HG03025 (cell line): ENCODE measurements at regions not wholly inside any gene's neighbourhood (a gene's known extent, or its start where the extent isn't known, plus 50 kb on each side); places are given as distances from the start of the nearest gene placed in this dataset.

Experiments
- ATAC-seq: cut with Tn5 transposase; IDR thresholded peaks from one replicate; pipeline ENCODE4 v1.9.1; 2021; ENCODE audit warnings: mild to moderate bottlenecking, moderate library complexity; ENCODE audit not compliant: unreplicated experiment, low FRiP score

GRCh38 chr21:43348801-43349261 lies 78.1 kb downstream of the SIK1 start:
- no peak for ATAC-seq

DNA sequence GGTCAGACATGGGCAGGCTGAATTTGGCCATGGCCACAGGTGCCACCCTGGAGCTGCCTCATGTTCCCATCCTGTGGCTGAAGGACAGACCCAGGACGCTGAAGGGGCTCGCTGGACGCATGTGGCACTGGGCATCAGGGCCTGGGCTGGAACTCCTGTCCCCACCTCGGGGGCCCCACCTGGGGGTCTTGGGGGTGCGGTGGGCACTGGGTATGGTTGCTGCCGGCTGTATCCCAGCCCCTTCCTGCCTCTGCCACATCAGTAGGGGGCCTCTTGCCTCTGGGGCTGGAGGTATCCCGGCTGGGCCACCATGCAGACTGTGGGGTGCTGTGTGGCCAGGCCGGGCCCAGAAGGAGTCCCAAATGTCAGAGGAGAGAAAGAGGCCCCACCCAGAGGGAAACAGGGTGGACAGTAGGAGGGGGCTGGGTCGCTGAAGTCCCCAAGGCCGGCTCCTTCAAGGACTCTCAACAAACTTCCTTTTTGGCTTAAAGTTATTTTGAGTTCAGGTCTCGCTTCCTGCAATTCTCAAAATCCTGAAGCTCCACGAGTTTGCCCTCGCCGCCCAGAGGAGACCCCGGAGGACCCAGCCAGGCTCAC lies 78.7 kb downstream of the SIK1 start:
- ATAC-seq, result no peak

- ATAC-seq, result no peak
Observed at GRCh38 chr21:43347461-43348169, 79.3 kb downstream of the SIK1 start.

- ATAC-seq, result no peak
Observed at GRCh38 chr21:43346551-43346950, 80.4 kb downstream of the SIK1 start.

DNA sequence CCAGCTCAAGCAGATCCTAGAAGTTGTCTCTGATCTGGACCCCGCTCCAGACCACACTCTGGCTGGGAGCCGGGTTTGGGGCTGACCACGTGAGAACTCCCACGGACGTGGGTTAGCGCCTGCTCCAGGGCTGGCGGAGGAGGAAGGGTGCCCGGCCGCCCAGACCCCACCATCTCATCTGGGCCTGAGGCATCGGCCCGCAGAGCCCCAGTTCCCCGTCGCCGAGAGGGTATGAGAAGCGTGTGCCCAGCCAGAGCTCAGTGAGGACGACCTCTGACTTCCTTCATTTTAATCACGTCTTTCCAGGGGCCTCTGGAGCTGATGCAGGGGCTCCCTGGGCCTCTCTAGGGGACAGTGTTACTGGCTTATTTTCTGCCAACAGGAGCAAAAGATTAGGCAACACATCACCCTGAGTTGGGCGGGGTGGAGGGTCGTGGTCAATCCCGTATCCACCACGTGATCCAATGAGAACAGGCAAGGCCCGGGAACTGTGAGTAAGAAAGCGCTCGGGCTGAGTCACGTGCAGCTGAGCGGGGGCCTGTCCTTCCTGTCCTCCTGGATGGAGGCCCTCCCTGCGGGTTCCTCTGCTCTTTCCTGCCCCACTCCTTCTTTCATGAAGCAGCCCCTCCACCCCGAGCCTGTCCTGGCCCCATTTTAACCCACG lies 81.1 kb downstream of the SIK1 start:
- no peak for ATAC-seq

GRCh38 chr21:43345046-43345745 lies 81.7 kb downstream of the SIK1 start:
- ATAC-seq, result no peak

- no peak for ATAC-seq
Observed at GRCh38 chr21:43343992-43344886, 82.7 kb downstream of the SIK1 start.

DNA sequence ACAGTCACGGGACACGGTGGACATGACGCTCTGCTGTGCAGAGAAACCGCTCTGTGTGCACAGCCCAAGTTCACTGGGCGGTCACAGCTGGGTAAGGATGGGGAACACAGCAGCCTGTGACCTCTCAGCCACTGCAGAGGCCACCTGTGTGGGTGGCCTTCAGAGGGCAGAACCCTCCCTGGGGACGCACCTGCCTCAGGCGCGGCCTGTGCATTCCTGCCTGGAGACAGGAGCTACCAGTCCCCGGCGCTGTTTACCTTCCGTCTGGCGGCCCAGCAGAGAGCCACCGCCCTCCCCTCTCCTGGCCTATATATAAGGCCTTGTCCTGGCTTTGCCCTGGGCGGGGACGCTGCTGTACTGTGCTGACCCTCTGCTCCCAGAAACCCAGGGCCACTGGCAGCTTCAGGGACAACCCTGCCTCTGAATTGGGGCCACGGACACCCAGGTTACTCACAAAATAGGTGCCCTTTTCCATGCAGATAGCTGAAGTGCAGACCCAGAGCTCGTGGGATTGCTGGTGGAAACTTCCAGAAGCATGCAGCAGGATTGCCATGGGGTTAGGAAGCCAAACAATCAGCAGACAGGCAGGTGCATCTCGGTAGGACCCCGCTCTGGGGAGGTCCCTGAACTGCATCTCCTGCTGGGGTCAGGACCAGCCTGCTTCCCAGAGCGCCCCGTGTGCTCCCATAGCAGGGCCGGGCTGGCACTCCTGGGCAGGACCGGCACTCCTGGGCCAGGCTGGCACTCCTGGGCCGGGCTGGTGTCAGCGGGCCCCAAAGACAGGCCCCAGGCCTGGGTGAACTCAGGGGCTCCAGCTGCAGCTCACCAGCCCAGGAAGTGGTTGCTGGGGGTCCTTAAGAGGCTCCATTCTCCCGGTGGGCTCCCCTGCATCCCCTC lies 83.6 kb downstream of the SIK1 start:
- no peak for ATAC-seq

GRCh38 chr21:43342301-43342881 lies 84.5 kb downstream of the SIK1 start:
- no peak for ATAC-seq

DNA sequence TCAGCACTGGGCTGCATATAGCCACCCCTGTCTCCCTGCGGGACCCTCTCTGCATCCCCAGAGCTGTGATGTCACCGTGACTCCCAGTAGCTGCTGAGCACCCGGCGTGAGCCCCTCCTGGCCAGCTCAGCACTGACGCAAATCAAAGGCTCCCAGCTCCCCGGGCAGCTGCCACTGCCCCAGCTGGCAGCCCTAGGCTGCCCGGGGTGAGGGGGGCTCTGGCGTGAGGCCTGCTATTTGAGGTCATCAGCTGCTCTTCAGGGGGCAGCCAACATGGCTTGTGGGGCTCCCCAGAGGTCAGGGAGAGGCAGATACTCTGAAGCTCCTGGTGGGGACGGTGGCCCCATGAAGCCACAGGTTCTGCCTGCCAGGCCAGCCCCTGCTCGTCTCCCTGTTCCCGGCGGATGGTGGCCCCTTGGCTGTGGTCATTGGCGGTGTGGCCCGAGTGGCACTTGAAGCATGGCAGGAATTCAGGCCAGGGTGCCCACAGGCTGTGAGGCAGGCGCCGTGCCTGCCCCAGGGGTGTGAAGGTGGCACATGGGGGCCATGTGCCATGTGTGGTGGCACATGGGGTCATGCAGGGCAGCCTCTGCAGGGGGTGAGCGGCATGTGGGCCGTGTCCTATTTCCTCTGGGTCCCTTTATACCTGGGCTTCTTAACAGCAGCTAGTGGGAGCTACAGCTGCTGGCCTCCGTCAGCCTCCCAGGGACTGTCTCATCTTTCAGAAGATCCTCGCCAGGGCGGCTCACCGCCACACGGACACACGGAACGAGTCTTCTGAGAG lies 85.4 kb downstream of the SIK1 start:
- no peak for ATAC-seq

- ATAC-seq, result no peak
Observed at GRCh38 chr21:43340491-43341377, 86.2 kb downstream of the SIK1 start.

- no peak for ATAC-seq
Observed at GRCh38 chr21:43339668-43340067, 87.3 kb downstream of the SIK1 start.

GRCh38 chr21:43338951-43339350 lies 88.0 kb downstream of the SIK1 start:
- ATAC-seq, result no peak

DNA sequence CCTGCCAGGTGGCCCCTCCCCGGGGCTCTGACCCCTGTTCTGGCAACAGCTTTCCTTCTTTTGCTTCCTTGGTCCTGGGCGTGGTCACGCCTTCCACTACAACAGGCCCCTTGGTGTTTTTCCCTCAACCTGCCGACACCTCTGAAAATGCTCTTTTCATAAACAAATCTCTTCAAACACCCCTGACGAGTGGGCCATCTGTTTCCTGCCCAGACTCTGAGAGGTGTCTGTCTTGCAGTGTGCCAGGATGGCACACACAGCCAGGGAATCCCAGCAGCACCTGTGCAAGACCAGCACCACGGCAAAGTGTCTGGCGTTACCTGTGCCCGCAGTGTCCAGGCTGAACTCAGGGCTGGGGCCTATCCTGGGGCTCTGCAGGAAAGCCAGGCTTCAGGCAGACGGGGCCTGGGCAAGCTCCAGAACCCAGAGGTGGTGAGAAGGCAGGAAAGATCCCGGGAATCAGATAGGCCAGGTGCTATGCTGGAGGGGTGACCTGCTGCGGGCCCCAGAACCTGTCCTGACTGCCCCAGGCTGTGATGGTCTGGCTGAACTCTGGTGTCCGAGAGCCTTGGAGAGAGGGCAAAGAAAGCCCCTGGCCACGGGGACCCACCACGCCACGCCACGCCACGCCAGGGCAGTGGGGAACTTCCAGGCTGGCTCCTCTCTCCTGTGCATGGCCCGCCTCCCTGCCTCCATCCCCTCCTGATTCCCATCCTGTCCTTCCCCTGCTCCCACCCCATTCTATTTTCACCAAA lies 88.9 kb downstream of the SIK1 start:
- no peak for ATAC-seq

DNA sequence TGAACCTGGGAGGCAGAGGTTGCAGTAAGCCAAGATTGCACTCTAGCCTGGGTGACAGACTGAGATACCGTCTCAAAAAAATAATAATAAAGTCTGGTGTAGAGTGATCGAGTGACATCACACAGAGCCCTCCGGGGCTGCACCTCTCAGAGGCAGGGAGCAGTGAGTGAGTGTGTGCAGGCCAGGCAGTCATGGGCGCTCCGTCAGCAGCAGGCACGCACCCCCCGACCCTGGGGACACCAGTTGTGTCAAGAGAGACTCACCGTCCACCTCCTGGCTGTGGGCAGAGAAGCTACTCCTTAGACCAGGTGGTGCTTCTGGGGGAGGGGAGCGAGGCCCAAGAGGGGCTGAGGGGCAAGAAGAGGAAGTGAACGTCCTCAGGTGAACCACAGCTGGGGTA lies 91.8 kb downstream of the SIK1 start:
- ATAC-seq, result no peak

DNA sequence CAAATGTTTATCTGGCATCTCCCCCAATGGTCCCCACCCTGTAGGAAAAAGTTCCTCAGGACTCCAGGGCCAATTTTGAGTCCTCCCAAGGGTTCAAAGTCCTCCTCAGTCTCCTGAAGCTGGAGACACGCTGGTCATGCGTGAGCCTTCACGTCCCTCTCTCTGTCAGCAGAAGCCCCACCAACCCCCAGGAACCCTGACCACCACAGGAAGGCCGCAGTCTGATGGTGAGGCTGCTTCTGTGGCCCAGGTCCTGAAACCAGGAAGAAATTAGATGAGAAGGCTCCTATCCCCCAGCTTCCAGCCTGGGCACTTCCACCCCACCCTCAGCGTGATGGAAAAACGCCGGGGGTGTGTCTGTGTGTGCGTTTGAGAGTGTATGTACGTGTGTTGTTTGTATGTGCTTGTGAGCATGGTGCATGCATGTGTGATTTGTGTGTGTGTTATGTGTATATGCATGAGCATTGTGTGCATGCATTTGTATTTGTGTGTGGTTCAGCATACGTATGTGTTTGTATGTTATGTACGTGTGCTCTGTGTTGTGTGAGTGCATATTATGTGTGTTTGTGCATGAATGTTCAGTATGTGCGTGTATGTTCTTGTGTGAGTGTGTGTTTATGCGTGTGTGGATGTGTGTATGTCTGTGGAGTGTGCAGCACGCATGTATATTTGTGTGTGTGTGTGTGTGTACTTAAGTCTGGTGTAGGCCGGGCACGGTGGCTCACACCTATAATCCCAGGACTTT lies 92.5 kb downstream of the SIK1 start:
- ATAC-seq, result no peak
